Omental fat pad (tissue), 3 donors: ENCODE measurements at regions not wholly inside any gene's neighbourhood (a gene's known extent, or its start where the extent isn't known, plus 50 kb on each side); places are given as distances from the start of the nearest gene placed in this dataset.

Experiments used
- ATAC-seq: fragments of 150-250 bp; one replicate; pipeline ENCODE4 v1.9.1; 2016; ENCODE audit warnings: mild to moderate bottlenecking, moderate library complexity; ENCODE audit not compliant: low FRiP score
- DNase-seq: peaks from one replicate; pipeline ENCODE4 v3.0.0-alpha.2; 2019; ENCODE audit warnings: low spot score
- TF ChIP-seq, protein P1 (sequence below), 3 donors: fragments of 450-650 bp; IDR thresholded peaks; one replicate each; pipeline ENCODE4 v1.5.1; 2016 to 2017; ENCODE audit warnings: antibody characterized with exemption in 3 of 3, mild to moderate bottlenecking in 3 of 3, moderate library complexity in 2 of 3

DNA sequence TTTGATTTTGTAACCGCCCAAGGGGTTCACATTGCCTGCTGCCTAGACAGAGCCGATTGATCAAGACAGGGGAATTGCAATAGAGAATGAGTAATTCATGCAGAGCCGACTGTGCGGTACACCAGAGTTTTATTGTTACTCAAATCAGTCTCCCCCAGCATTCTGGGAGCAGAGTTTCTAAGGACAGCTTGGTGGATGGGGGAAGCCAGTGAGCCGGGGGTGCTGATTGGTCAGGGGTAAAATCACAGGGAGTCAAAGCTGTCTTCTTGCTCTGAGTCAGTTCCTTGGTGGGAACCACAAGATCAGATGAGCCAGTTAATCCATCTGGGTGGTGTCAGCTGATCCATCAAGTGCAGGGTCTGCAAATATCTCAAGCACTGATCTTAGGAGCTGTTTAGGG is 60.0 kb upstream of the EZR start:
- DNase-seq (no peak), ATAC-seq (no peak)
- TF ChIP-seq, protein P1, sequence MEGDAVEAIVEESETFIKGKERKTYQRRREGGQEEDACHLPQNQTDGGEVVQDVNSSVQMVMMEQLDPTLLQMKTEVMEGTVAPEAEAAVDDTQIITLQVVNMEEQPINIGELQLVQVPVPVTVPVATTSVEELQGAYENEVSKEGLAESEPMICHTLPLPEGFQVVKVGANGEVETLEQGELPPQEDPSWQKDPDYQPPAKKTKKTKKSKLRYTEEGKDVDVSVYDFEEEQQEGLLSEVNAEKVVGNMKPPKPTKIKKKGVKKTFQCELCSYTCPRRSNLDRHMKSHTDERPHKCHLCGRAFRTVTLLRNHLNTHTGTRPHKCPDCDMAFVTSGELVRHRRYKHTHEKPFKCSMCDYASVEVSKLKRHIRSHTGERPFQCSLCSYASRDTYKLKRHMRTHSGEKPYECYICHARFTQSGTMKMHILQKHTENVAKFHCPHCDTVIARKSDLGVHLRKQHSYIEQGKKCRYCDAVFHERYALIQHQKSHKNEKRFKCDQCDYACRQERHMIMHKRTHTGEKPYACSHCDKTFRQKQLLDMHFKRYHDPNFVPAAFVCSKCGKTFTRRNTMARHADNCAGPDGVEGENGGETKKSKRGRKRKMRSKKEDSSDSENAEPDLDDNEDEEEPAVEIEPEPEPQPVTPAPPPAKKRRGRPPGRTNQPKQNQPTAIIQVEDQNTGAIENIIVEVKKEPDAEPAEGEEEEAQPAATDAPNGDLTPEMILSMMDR (IDR thresholded peaks at IDR 0.05): no peak

DNA sequence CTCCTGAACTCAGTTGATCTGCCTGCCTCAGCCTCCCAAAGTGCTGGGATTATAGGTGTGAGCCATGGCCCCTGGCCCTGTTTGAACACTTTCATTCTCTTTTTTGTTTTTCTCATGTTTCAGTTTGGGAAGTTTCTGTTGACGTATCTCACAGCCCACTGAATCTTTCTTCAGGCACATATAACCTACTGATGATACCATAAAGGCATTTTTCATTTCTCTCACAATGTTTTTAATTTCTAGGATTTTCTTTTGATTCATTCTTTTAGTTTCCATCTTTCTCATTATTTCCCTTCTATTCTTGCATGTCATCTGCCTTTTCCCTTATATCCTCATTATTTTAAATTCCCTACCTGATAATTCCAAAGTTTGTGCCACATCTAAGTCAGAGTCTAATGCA is 58.5 kb upstream of the EZR start:
- ATAC-seq (no peak), DNase-seq (no peak)
- TF ChIP-seq, protein P1 (IDR thresholded peaks at IDR 0.05): no peak

DNA sequence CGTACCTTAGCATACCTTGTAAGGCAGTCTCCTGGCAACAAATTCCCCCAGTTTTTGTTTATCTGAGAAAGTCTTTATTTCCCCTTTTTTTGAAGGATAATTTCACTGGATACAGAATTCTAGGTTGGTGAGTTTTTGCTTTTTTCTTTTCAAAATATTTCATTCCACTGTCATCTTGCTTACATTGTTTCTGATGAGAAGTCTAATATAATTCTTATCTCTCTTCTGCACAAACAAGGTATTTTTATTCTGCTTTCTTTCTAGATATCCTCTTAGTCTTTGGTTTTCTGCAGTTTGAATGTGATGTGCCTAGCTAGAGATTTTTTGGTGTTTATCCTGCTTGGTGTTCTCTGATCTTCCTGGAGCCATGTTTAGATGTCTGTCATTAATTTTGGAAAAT is 57.7 kb upstream of the EZR start:
- DNase-seq (no peak), ATAC-seq (no peak)
- TF ChIP-seq, protein P1 (IDR thresholded peaks at IDR 0.05): no peak

DNA sequence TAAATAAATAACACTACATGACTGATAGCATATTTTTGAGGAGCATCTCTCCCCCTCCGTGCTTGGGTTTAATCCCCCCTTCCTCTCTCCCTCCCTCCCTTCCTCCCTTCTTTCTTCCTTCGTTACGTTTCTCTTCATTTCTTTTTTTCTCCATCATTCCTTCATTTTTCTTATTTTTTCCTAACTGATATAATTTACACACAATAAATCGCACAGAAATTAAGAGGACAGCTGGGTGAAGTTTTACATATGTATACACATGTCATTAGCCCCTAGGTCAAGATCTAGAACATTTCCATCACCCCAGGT is 51.4 kb upstream of the EZR start:
- ATAC-seq (no peak), DNase-seq (no peak)
- TF ChIP-seq, protein P1 (IDR thresholded peaks at IDR 0.05): no peak

DNA sequence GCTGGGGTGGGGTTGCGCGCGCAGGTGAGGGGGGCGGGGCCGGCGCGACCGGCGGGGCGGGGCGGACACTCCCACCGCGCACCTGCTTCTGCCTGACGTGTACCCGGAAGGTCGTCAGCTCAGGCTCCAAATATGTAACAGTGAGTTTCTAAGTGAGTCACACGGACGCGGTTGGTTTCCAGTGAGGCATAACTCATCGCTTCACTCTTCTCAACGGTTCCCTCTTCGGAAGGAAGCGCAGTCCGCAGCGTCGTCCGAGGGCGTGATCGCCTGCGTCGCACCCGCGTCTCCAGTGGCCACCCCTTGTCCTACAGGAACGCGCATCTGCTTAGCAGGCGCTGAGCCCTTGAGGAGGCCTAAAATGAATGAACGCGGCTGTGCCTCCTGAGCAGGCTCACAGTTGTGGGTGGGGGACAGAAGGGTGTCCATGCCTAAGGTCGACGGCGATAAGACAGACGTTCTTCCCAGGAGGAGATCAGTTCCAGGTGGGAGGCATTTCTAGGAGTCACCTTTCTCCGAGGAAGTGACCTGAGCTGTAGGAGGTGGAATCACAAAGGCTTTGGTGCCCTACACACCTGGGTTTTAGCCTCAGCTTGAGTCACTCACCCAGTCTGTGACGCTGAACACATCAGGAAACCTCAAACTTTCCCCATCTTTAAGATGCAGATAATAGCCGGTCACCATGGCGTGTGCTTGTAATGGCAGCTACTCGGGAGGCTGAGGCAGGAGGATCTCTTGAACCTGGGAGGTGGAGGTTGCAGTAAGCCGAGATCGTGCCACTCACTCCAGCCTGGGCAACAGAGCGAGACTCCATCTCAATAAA is 50.9 kb upstream of the EZR start:
- ATAC-seq: peak; percentile 93
- DNase-seq: no peak

DNA sequence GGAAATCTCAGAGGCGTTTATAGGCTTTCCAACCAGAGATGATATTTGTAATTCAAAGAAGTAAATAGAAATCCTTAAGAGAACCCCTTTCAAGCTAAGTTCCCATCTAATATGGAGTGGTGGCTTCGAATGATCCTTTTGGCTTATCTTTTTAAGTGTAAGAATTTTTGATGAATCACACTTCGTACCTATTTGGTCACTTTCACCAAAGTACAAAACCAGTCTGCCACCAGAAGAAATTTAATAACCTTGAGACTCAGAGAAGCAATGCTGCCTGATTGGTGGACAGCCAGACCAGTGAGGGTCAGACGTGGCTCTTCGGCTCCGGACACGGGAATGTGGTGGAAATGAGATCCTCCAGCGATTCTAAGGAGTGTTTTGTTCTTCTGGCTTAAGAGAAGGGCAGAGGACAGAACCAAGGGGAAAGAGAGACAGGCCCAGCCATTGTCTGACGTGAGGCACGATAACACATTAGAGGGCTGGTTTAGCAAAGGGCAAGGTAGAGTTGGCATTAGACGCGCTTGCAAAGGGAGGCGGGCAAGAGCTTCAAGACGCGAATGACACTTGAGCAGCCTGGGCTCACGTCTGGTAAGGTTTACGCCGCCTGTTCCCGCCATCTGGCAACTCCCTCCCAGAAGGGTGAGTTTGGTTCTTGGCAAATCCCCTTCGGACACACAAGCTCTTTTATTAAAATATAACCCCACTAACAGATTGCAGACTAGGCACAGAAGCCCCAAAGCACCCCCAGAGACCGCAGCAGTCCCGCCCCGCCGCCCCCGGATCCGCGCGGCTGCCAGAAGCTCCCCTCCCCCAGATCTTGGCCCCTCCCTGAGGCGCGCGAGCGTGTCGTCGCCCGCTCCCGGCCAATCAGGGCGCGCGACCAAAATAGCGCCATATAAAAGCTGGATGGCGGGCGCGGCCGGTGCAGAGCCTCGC is 50.0 kb upstream of the EZR start:
- TF ChIP-seq, protein P1 (IDR thresholded peaks at IDR 0.05): no peak
- ATAC-seq: peak; percentile 92
- peak; percentile 79 for DNase-seq

More for the DNA sequence above, 50.9 kb upstream of the EZR start:
- TF ChIP-seq, protein P1 (IDR thresholded peaks at IDR 0.05): no peak
